Common myeloid progenitor, CD34-positive (primary cell): ENCODE measurements at regions not wholly inside any gene's neighbourhood (a gene's known extent, or its start where the extent isn't known, plus 50 kb on each side); places are given as distances from the start of the nearest gene placed in this dataset.
"Not testable (repeated sequence)": the region's sequence is repeated elsewhere in the genome, so short reads cannot be mapped to it uniquely, and the experiment has no call there.

Source experiments
- CTCF ChIA-PET: fragments of 350-600 bp; sonication (Branson Sonifier 250); formaldehyde crosslinking; loops from one replicate; lab custom pipeline; 2021; ENCODE audit warnings: antibody characterized with exemption; lab: Charles Lee
- POLR2A ChIA-PET: fragments of 350-600 bp; sonication (Branson Sonifier 250); formaldehyde crosslinking; loops from one replicate; lab custom pipeline; 2021; ENCODE audit warnings: antibody characterized with exemption; lab: Charles Lee
- DNase-seq, 3 donors: peaks; one replicate each; pipeline versions ENCODE4 v3.0.0 to v3.0.0-alpha.2; 2013
- H3K27ac ChIP-seq, 2 experiments: 1 replicate in 1 of 2; 2 replicates in 1 of 2; pipeline ENCODE4 v1.7.0; 2013; ENCODE audit warnings: inconsistent platforms in 2 of 2, low read length in 2 of 2, mild to moderate bottlenecking in 2 of 2, low read depth in 1 of 2, moderate library complexity in 1 of 2; ENCODE audit not compliant: severe bottlenecking in 2 of 2, insufficient read depth in 1 of 2, poor library complexity in 1 of 2
- H3K27me3 ChIP-seq, 5 experiments: replicated peaks in 2 of 5; 1 replicate in 3 of 5; 2 replicates in 2 of 5; pipeline versions ENCODE4 v1.6.1 to v1.7.0; 2013; ENCODE audit warnings: low read length in 4 of 5, mild to moderate bottlenecking in 2 of 5, moderate library complexity in 2 of 5, inconsistent platforms in 1 of 5; ENCODE audit not compliant: insufficient read depth in 5 of 5, control insufficient read depth in 4 of 5
- H3K36me3 ChIP-seq, 4 experiments: 1 replicate in 2 of 4; 2 replicates in 2 of 4; pipeline versions ENCODE4 v1.6.1 to v1.7.0; 2013; ENCODE audit warnings: low read length in 3 of 4, control low read depth in 1 of 4, mild to moderate bottlenecking in 1 of 4; ENCODE audit not compliant: control insufficient read depth in 4 of 4, insufficient read depth in 4 of 4
- H3K4me1 ChIP-seq, 4 experiments: 1 replicate in 3 of 4; 2 replicates in 1 of 4; pipeline versions ENCODE4 v1.6.1 to v1.7.1; 2013; ENCODE audit warnings: low read length in 3 of 4, mild to moderate bottlenecking in 3 of 4, control low read depth in 1 of 4, inconsistent platforms in 1 of 4, moderate library complexity in 1 of 4; ENCODE audit not compliant: control insufficient read depth in 4 of 4, insufficient read depth in 4 of 4; ENCODE audit errors: control extremely low read depth in 1 of 4
- H3K4me3 ChIP-seq, 7 experiments: 1 replicate in 4 of 7; 2 replicates in 3 of 7; pipeline versions ENCODE4 v1.5.1 to v1.7.0; 2013; ENCODE audit warnings: mild to moderate bottlenecking in 7 of 7, low read length in 6 of 7, moderate library complexity in 6 of 7, inconsistent platforms in 2 of 7, low read depth in 2 of 7, control low read depth in 1 of 7; ENCODE audit not compliant: insufficient read depth in 4 of 7, control insufficient read depth in 1 of 7; ENCODE audit errors: extremely low read depth in 1 of 7
- H3K9me3 ChIP-seq, 5 experiments: 1 replicate in 4 of 5; 2 replicates in 1 of 5; pipeline versions ENCODE4 v1.6.1 to v1.7.1; 2013; ENCODE audit warnings: low read length in 4 of 5, mild to moderate bottlenecking in 2 of 5, inconsistent platforms in 1 of 5, low read depth in 1 of 5, moderate library complexity in 1 of 5; ENCODE audit not compliant: control insufficient read depth in 4 of 5, insufficient read depth in 2 of 5; ENCODE audit errors: control extremely low read depth in 1 of 5
- WGBS: methylation state at CpG from one replicate; pipeline ENCODE4 v1.1.5; 2013; ENCODE audit not compliant: insufficient coverage; 5-methylcytosine and 5-hydroxymethylcytosine counted together

DNA sequence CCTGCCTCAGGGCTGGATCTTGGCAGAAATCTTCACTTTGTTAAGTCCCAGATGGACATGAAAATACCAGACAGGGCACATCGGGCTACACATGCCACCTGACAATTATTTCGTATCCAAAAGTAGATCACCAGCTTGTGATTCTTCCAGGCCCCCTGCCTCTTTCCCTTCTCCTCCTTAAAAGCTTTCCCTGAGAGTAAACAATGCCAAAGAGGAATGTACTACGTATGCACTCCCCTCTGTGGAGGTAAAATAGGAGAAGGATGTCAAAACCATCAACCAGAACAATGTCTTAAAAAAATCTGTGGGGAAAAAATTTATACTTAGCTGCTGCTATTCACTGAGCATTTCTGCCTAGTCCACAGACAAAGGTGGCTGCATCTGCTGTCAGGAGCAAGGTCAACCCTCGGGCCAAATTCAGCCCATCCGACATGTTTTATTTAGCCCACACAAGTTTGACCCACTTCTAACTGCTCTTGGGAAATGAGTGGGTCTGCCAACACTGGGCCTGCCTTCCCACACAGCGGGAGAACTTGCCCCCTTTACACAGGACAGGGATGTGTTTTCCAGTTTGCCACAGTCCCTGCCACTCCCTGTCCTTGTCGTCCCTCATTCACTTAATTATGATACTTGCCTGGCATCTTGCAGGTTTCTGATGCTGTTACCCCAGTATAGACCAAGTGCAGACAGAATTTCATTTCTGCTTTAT, 74.7 kb upstream of the NBPF26 start:
- CTCF ChIA-PET: not testable (repeated sequence)

DNA sequence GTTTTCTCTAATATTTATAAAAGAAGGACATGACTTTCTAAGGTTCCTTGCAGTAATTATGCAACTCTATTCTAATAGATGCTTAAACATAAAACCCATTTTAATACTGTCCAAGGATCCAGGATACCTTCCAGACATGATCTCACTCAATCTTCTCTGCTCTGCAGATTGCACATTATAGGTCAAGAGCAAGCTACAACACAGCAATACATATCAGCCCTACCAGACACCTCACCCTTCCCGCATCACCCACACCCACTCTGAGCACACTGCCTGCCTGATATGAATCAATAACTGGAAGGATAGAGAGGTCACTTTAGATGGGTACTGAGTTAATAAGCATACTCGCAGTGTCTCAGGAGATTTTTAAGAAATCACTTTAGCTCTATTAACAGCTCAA, 74.0 kb upstream of the NBPF26 start:
- H3K9me3 ChIP-seq, H3K36me3 ChIP-seq, POLR2A ChIA-PET, H3K27ac ChIP-seq, H3K4me1 ChIP-seq, H3K27me3 ChIP-seq, CTCF ChIA-PET, H3K4me3 ChIP-seq, DNase-seq: not testable (repeated sequence)
- no CpG with 5 or more reads among the region's 2 CpGs for WGBS

More for the DNA sequence above, 74.7 kb upstream of the NBPF26 start:
- DNase-seq, H3K9me3 ChIP-seq, H3K36me3 ChIP-seq, H3K4me1 ChIP-seq, H3K27ac ChIP-seq, H3K27me3 ChIP-seq, H3K4me3 ChIP-seq, POLR2A ChIA-PET: not testable (repeated sequence)
- no CpG with 5 or more reads among the region's 7 CpGs for WGBS

DNA sequence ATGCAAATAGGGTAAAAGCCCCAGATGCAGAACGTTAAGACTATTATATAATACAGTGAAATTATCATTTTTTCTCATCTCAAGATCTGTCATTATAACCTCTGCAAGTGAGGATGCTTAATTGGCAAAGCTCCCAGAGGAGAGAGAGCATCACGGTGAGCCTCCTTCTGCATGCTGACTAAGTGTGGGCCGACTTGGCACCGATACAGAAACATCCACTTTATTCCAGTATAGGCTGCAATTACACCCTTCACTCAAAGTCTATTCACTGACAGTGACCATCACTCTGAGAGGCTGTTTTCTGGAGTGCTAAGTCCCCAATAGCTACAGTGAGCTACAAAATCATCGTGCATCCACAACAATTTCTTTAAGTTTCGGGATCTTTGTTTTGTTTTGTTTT, 69.6 kb upstream of the NBPF26 start:
- WGBS: no CpG with 5 or more reads among the region's 6 CpGs
- H3K4me1 ChIP-seq, CTCF ChIA-PET, POLR2A ChIA-PET, H3K27me3 ChIP-seq, H3K27ac ChIP-seq, DNase-seq, H3K36me3 ChIP-seq, H3K4me3 ChIP-seq, H3K9me3 ChIP-seq: not testable (repeated sequence)

DNA sequence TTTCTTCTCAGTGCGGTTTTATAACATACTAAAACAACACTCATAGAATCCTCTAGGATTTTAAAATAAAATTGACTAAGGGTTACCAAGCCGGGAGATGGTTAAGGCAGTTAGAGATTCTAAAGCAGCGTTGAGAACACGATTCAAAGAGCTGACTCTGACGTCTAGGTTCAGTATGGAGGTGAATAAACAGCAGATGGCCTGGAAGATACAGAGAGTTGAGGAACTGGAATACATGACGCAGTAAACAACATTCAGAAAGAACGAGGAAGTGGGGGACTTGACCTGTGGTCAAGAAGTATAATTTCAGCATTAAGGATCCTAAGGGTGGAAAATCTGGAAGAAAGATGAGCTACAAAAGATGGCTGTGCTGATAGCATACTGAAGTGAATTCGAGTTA, 68.4 kb upstream of the NBPF26 start:
- POLR2A ChIA-PET, H3K27ac ChIP-seq, H3K9me3 ChIP-seq, H3K36me3 ChIP-seq, CTCF ChIA-PET, H3K27me3 ChIP-seq, H3K4me3 ChIP-seq, DNase-seq, H3K4me1 ChIP-seq: not testable (repeated sequence)
- no CpG with 5 or more reads among the region's 8 CpGs for WGBS

DNA sequence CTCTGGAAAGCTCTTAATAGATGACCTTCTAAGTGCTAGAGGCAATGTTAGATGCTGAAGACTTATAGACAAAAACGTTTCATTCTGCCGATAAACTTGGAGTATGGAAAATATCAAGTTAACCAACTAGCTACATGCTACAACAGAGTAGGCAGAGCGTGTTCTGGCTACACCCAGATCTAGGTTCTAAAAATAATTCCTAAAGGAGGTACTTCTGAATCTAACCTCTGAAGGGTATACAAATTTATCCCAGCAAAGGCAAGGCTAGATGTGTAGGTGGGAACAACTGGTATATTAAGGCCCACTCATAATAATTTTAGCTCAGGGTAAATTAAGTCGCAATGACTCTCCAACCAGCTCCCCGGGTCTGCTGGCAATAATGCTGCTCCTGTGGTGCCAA, 67.6 kb upstream of the NBPF26 start:
- H3K27me3 ChIP-seq, DNase-seq, H3K4me1 ChIP-seq, H3K36me3 ChIP-seq, H3K9me3 ChIP-seq, CTCF ChIA-PET, H3K27ac ChIP-seq, H3K4me3 ChIP-seq, POLR2A ChIA-PET: not testable (repeated sequence)
- no CpG with 5 or more reads among the region's 5 CpGs for WGBS

DNA sequence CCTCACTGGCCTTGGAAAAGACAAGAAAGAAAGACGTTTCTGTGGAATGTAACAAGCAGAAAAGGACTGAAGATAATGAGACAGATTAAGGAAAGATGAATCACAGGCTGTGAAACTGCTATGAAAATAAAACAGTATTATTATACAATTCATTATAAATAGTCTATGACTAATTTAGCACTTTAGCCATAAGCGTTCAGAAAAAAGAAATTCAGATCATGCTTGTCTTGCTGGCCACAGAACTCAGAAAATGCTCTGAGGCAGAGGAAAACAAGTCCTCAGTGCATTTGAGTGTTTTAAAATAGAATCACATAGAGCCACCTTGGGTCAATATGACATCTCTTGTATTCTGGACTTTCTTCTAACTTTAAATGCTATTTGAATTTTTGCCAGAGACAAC, 65.9 kb upstream of the NBPF26 start:
- POLR2A ChIA-PET, H3K9me3 ChIP-seq, CTCF ChIA-PET, DNase-seq, H3K27me3 ChIP-seq, H3K4me1 ChIP-seq, H3K36me3 ChIP-seq, H3K27ac ChIP-seq, H3K4me3 ChIP-seq: not testable (repeated sequence)
- no CpG with 5 or more reads among the region's 2 CpGs for WGBS

DNA sequence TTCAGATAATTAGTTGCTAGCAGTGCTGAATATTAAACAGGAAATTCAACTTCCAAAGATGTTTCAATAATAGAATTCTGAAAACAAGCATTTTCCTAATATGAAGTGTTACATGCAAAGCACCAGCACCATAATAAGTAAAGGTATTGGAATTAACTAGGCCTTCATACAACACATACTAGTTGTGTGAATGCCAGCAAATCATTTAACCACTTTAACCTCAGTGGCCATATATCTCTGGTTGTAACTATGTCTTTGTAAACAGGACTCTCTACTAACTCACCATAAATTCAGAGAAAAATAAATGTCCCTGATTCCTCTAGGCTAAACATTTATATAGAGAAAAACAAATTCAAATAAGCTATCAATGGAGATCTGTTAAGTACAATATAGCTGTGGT, 65.1 kb upstream of the NBPF26 start:
- POLR2A ChIA-PET, CTCF ChIA-PET: not testable (repeated sequence)

More for the DNA sequence above, 65.1 kb upstream of the NBPF26 start:
- not testable (repeated sequence) for H3K4me1 ChIP-seq, H3K4me3 ChIP-seq, H3K9me3 ChIP-seq, H3K36me3 ChIP-seq, H3K27ac ChIP-seq, H3K27me3 ChIP-seq, DNase-seq
